Neural progenitor cell (in vitro differentiated cells): ENCODE measurements at regions not wholly inside any gene's neighbourhood (a gene's known extent, or its start where the extent isn't known, plus 50 kb on each side); places are given as distances from the start of the nearest gene placed in this dataset.

ENCODE experiments used
- DNase-seq: peaks from one replicate; pipeline ENCODE4 v3.0.0-alpha.2; 2016; ENCODE audit warnings: low spot score
- H2AFZ ChIP-seq: fragments of 200-600 bp; sonication (generic); replicated peaks from 2 replicates; pipeline ENCODE4 v1.6.1; 2016; ENCODE audit warnings: antibody characterized with exemption
- H3F3A ChIP-seq: fragments of 200-600 bp; sonication (generic); 2 replicates; pipeline ENCODE4 v1.6.1; 2016; ENCODE audit warnings: antibody characterized with exemption, low read depth
- H3K27ac ChIP-seq: fragments of 200-600 bp; sonication (generic); 2 replicates; pipeline ENCODE4 v1.5.1; 2016; ENCODE audit warnings: mild to moderate bottlenecking
- H3K27me3 ChIP-seq: fragments of 200-600 bp; sonication (generic); 2 replicates; pipeline ENCODE4 v1.6.1; 2016; ENCODE audit warnings: mild to moderate bottlenecking, moderate library complexity
- H3K36me3 ChIP-seq: fragments of 200-600 bp; sonication (generic); 2 replicates; pipeline ENCODE4 v1.5.1; 2016
- H3K4me1 ChIP-seq: fragments of 200-600 bp; sonication (generic); 2 replicates; pipeline ENCODE4 v1.6.1; 2016; ENCODE audit warnings: mixed run types
- H3K4me2 ChIP-seq: fragments of 200-600 bp; sonication (generic); 2 replicates; pipeline ENCODE4 v1.6.1; 2016
- H3K4me3 ChIP-seq: fragments of 200-600 bp; sonication (generic); 2 replicates; pipeline ENCODE4 v1.5.1; 2016
- H3K79me2 ChIP-seq: fragments of 200-600 bp; sonication (generic); 2 replicates; pipeline ENCODE4 v1.6.1; 2016; ENCODE audit warnings: low read depth
- H3K9ac ChIP-seq: fragments of 200-600 bp; sonication (generic); 2 replicates; pipeline ENCODE4 v1.6.1; 2016
- H3K9me3 ChIP-seq: fragments of 200-600 bp; sonication (generic); 2 replicates; pipeline ENCODE4 v1.5.1; 2016; ENCODE audit warnings: low read depth
- H4K20me1 ChIP-seq: fragments of 200-600 bp; sonication (generic); 2 replicates; pipeline ENCODE4 v1.6.1; 2016; ENCODE audit warnings: low read depth
- H3K27ac Mint-ChIP-seq: 3 replicates; pipeline ENCODE4 v1.8.0; 2021; ENCODE audit warnings: mixed read lengths
- H3K27me3 Mint-ChIP-seq: 2 replicates; pipeline ENCODE4 v1.8.0; 2022; ENCODE audit warnings: low read depth, mild to moderate bottlenecking, inconsistent platforms, moderate library complexity, mixed read lengths; ENCODE audit not compliant: insufficient read depth
- H3K36me3 Mint-ChIP-seq: 3 replicates; pipeline ENCODE4 v1.8.0; 2021; ENCODE audit warnings: mixed read lengths
- H3K4me1 Mint-ChIP-seq: 3 replicates; pipeline ENCODE4 v1.8.0; 2021; ENCODE audit warnings: mixed read lengths
- H3K4me3 Mint-ChIP-seq: 3 replicates; pipeline ENCODE4 v1.8.0; 2021; ENCODE audit warnings: mild to moderate bottlenecking, moderate library complexity, mixed read lengths
- H3K9me3 Mint-ChIP-seq: 3 replicates; pipeline ENCODE4 v1.8.0; 2020; ENCODE audit warnings: mixed read lengths
- CTCF ChIP-seq: fragments of 200-600 bp; sonication (generic); IDR thresholded peaks from 2 replicates; pipeline ENCODE4 v1.5.1; 2017; ENCODE audit warnings: antibody characterized with exemption, mild to moderate bottlenecking
- EZH2 ChIP-seq: fragments of 200-600 bp; sonication (generic); IDR thresholded peaks from 2 replicates; pipeline ENCODE4 v1.6.1; 2017; ENCODE audit warnings: antibody characterized with exemption, mild to moderate bottlenecking, moderate library complexity
- EZH2phosphoT487 ChIP-seq: fragments of 200-600 bp; sonication (generic); IDR thresholded peaks from 2 replicates; pipeline ENCODE4 v1.6.1; 2017; ENCODE audit warnings: antibody characterized with exemption

GRCh38 chr4:160414496-160414895 is 1311.6 kb downstream of the RAPGEF2 start:
- TF ChIP-seq CTCF (no peak), EZH2phosphoT487 (no peak), EZH2 (no peak)
- Mint-ChIP-seq H3K4me3 (no peak overlapping the region), H3K27ac (no peak overlapping the region), H3K36me3 (peaks cover 1% of the 10 kb centered on the region), H3K27me3 (no peaks in the 10 kb centered on the region), H3K4me1 (no peaks in the 10 kb centered on the region), H3K9me3 (no peaks in the 10 kb centered on the region)
- no peak overlapping the region for H3K9ac ChIP-seq
- no peak for DNase-seq
- no peaks in the 10 kb centered on the region for H3K4me1 ChIP-seq
- no peak overlapping the region for H3K4me2 ChIP-seq
- H3K4me3 ChIP-seq, result no peak overlapping the region
- no peaks in the 10 kb centered on the region for H3K9me3 ChIP-seq
- H3K27me3 ChIP-seq, result no peaks in the 10 kb centered on the region
- H3K27ac ChIP-seq, result no peak overlapping the region
- H3F3A ChIP-seq, result no peaks in the 10 kb centered on the region
- H3K79me2 ChIP-seq, result no peaks in the 10 kb centered on the region
- no peaks in the 10 kb centered on the region for H4K20me1 ChIP-seq
- H2AFZ ChIP-seq, result no peak overlapping the region
- no peaks in the 10 kb centered on the region for H3K36me3 ChIP-seq

GRCh38 chr4:160423879-160424451 is 1321.1 kb downstream of the RAPGEF2 start:
- no peak overlapping the region for H3K4me3 Mint-ChIP-seq
- Histone ChIP-seq H2AFZ (no peak overlapping the region), H3K79me2 (no peaks in the 10 kb centered on the region), H3K4me3 (no peak overlapping the region), H3K36me3 (no peaks in the 10 kb centered on the region), H3K9me3 (no peaks in the 10 kb centered on the region), H3F3A (no peaks in the 10 kb centered on the region), H3K27ac (no peak overlapping the region), H3K4me2 (no peak overlapping the region), H3K27me3 (no peaks in the 10 kb centered on the region), H4K20me1 (no peaks in the 10 kb centered on the region), H3K9ac (no peak overlapping the region), H3K4me1 (no peaks in the 10 kb centered on the region)
- TF ChIP-seq EZH2phosphoT487 (no peak), CTCF (no peak), EZH2 (no peak)
- no peaks in the 10 kb centered on the region for H3K4me1 Mint-ChIP-seq
- H3K9me3 Mint-ChIP-seq, result peaks cover 2% of the 10 kb centered on the region
- H3K36me3 Mint-ChIP-seq, result no peaks in the 10 kb centered on the region
- DNase-seq, result no peak
- H3K27ac Mint-ChIP-seq, result no peak overlapping the region
- peaks cover 4% of the 10 kb centered on the region for H3K27me3 Mint-ChIP-seq

- H3K4me3 ChIP-seq, result no peak overlapping the region
- no peaks in the 10 kb centered on the region for H3F3A ChIP-seq
- Mint-ChIP-seq H3K4me3 (no peak overlapping the region), H3K4me1 (no peaks in the 10 kb centered on the region), H3K36me3 (no peaks in the 10 kb centered on the region), H3K9me3 (peaks cover 6% of the 10 kb centered on the region), H3K27ac (no peak overlapping the region), H3K27me3 (peaks cover 4% of the 10 kb centered on the region)
- no peak for DNase-seq
- no peaks in the 10 kb centered on the region for H3K4me1 ChIP-seq
- no peak for TF ChIP-seq EZH2
- TF ChIP-seq EZH2phosphoT487, result no peak
- TF ChIP-seq CTCF, result no peak
- H3K9me3 ChIP-seq, result no peaks in the 10 kb centered on the region
- no peak overlapping the region for H3K27ac ChIP-seq
- H3K4me2 ChIP-seq, result no peak overlapping the region
- H2AFZ ChIP-seq, result no peak overlapping the region
- H3K79me2 ChIP-seq, result no peaks in the 10 kb centered on the region
- H3K9ac ChIP-seq, result no peak overlapping the region
- H3K36me3 ChIP-seq, result no peaks in the 10 kb centered on the region
- H4K20me1 ChIP-seq, result no peaks in the 10 kb centered on the region
- no peaks in the 10 kb centered on the region for H3K27me3 ChIP-seq
Observed at GRCh38 chr4:160426233-160426632, 1323.4 kb downstream of the RAPGEF2 start.
